ENCODE measurements at regions not wholly inside any gene's neighbourhood (a gene's known extent, or its start where the extent isn't known, plus 50 kb on each side); places are given as distances from the start of the nearest gene placed in this dataset.

- TF ChIP-seq NFIC (IDR thresholded peaks at IDR 0.05) (peak; percentile 73), EP300 (IDR thresholded peaks at IDR 0.05; ENCODE audit: borderline replicate concordance) (peak; percentile 37; the same call in 1 of the 2 replicates), ZBTB7A (IDR thresholded peaks at IDR 0.05; ENCODE audit: low read depth) (no peak), USF1 (IDR thresholded peaks at IDR 0.05) (no peak), TEAD4 (IDR thresholded peaks at IDR 0.05) (peak; percentile 66; the same call in 1 of the 2 replicates), EGR1 (IDR thresholded peaks at IDR 0.05) (no peak), TCF12 (IDR thresholded peaks at IDR 0.05; ENCODE audit: low read depth) (no peak), RAD21 (IDR thresholded peaks at IDR 0.05; ENCODE audit: low read depth) (no peak), REST (IDR thresholded peaks at IDR 0.05; ENCODE audit: low read depth) (no peak), YY1 (IDR thresholded peaks at IDR 0.05; ENCODE audit: low read depth) (no peak), CEBPB (IDR thresholded peaks at IDR 0.05) (no peak)
Measured at GRCh38 chr4:66639361-66639760, 905.9 kb downstream of the CENPC start.

- TF ChIP-seq NFIC (IDR thresholded peaks at IDR 0.05), result no peak
- no peak for TF ChIP-seq MAX (IDR thresholded peaks at IDR 0.05)
- no peak for TF ChIP-seq ZBTB7A (IDR thresholded peaks at IDR 0.05; ENCODE audit: low read depth)
- TF ChIP-seq USF1 (IDR thresholded peaks at IDR 0.05), result no peak
- no peak for TF ChIP-seq FOXM1 (IDR thresholded peaks at IDR 0.05; ENCODE audit: borderline replicate concordance, low read depth)
- TF ChIP-seq EP300 (IDR thresholded peaks at IDR 0.05; ENCODE audit: borderline replicate concordance), result no peak
- TF ChIP-seq TCF12 (IDR thresholded peaks at IDR 0.05; ENCODE audit: low read depth), result no peak
- no peak for TF ChIP-seq CEBPB (IDR thresholded peaks at IDR 0.05)
Measured at GRCh38 chr4:66636349-66636748, 909.0 kb downstream of the CENPC start.

GRCh38 chr4:66633477-66633876 is 911.8 kb downstream of the CENPC start:
- TF ChIP-seq MAX (IDR thresholded peaks at IDR 0.05) (no peak), RAD21 (IDR thresholded peaks at IDR 0.05; ENCODE audit: low read depth) (no peak), CREB1 (IDR thresholded peaks at IDR 0.05; ENCODE audit: low read depth) (no peak)

- no peak for TF ChIP-seq EGR1 (IDR thresholded peaks at IDR 0.05)
- no peak for TF ChIP-seq FOXM1 (IDR thresholded peaks at IDR 0.05; ENCODE audit: borderline replicate concordance, low read depth)
- TF ChIP-seq REST (IDR thresholded peaks at IDR 0.05; ENCODE audit: low read depth), result no peak
- no peak for TF ChIP-seq CREB1 (IDR thresholded peaks at IDR 0.05; ENCODE audit: low read depth)
- no peak for TF ChIP-seq EP300 (IDR thresholded peaks at IDR 0.05; ENCODE audit: borderline replicate concordance)
- TF ChIP-seq NFIC (IDR thresholded peaks at IDR 0.05), result no peak
- TF ChIP-seq RAD21 (IDR thresholded peaks at IDR 0.05; ENCODE audit: low read depth), result no peak
Measured at GRCh38 chr4:66629927-66630326, 915.4 kb downstream of the CENPC start.

- TF ChIP-seq YY1 (IDR thresholded peaks at IDR 0.05; ENCODE audit: low read depth) (no peak), TEAD4 (IDR thresholded peaks at IDR 0.05) (no peak), EGR1 (IDR thresholded peaks at IDR 0.05) (no peak), RAD21 (IDR thresholded peaks at IDR 0.05; ENCODE audit: low read depth) (no peak), USF1 (IDR thresholded peaks at IDR 0.05) (no peak), ZBTB7A (IDR thresholded peaks at IDR 0.05; ENCODE audit: low read depth) (no peak), MAX (IDR thresholded peaks at IDR 0.05) (no peak), NFIC (IDR thresholded peaks at IDR 0.05) (no peak), TCF12 (IDR thresholded peaks at IDR 0.05; ENCODE audit: low read depth) (no peak), CEBPB (IDR thresholded peaks at IDR 0.05) (no peak), FOXM1 (IDR thresholded peaks at IDR 0.05; ENCODE audit: borderline replicate concordance, low read depth) (no peak)
Measured at GRCh38 chr4:66628146-66628545, 917.2 kb downstream of the CENPC start.

- TF ChIP-seq CREB1 (IDR thresholded peaks at IDR 0.05; ENCODE audit: low read depth) (no peak), EP300 (IDR thresholded peaks at IDR 0.05; ENCODE audit: borderline replicate concordance) (no peak), EGR1 (IDR thresholded peaks at IDR 0.05) (no peak), YY1 (IDR thresholded peaks at IDR 0.05; ENCODE audit: low read depth) (no peak), RAD21 (IDR thresholded peaks at IDR 0.05; ENCODE audit: low read depth) (no peak), TAF1 (IDR thresholded peaks at IDR 0.05; ENCODE audit: low read depth) (no peak)
Measured at GRCh38 chr4:66625480-66625879, 919.8 kb downstream of the CENPC start.
